GM12878 (cell line): ENCODE measurements at regions not wholly inside any gene's neighbourhood (a gene's known extent, or its start where the extent isn't known, plus 50 kb on each side); places are given as distances from the start of the nearest gene placed in this dataset.

Experiments
- ATAC-seq: fragments of 200-7000 bp; cut with Tn5 transposase; 3 replicates; pipeline ENCODE4 v1.9.1; 2020; ENCODE audit warnings: mild to moderate bottlenecking, moderate library complexity
- BruUV-seq: library from RNA; stranded (reverse); fragments of 400-500 nt; replicated peaks from 2 replicates; lab custom pipeline; 2021; lab: Mats Ljungman, UMichigan
- CTCF ChIA-PET: fragments of 300-600 bp; sonication (Branson Sonifier 250); formaldehyde crosslinking; extraction: SDS; loops from one replicate; lab custom pipeline; 2021; ENCODE audit warnings: inconsistent platforms; lab: Yijun Ruan, JAX
- POLR2A ChIA-PET: fragments of 350-600 bp; formaldehyde crosslinking; extraction: SDS; loops from one replicate; lab custom pipeline; 2021; ENCODE audit warnings: inconsistent platforms; lab: Charles Lee
- RAD21 ChIA-PET: fragments of 300-600 bp; sonication (Branson Sonifier 250); formaldehyde crosslinking; loops from one replicate; lab custom pipeline; 2023; ENCODE audit warnings: antibody characterized with exemption; ENCODE audit not compliant: unreplicated experiment; lab: Charles Lee
- SMC1A ChIA-PET: fragments of 300-600 bp; sonication (Branson Sonifier 250); formaldehyde crosslinking; loops from one replicate; lab custom pipeline; 2023; ENCODE audit not compliant: unreplicated experiment, uncharacterized antibody; lab: Charles Lee
- DNase-seq: peaks from one replicate; pipeline ENCODE4 v3.0.0-alpha.2; 2011; ENCODE audit warnings: low read depth, low spot score
- FAIRE-seq: peaks from 3 replicates; lab custom pipeline; 2011; peaks lifted over from hg19 to GRCh38; lab: Jason Lieb, UNC
- H2AFZ ChIP-seq: 2 replicates; pipeline ENCODE4 v1.6.0; 2011; ENCODE audit warnings: low read depth, low read length, control low read depth; ENCODE audit not compliant: control insufficient read depth
- H3K27ac ChIP-seq: 2 replicates; pipeline ENCODE4 v1.5.1; 2011; ENCODE audit warnings: control low read depth; ENCODE audit not compliant: control insufficient read depth, insufficient read depth
- H3K27me3 ChIP-seq, 2 experiments: replicated peaks in 1 of 2; 2 replicates each; pipeline versions ENCODE4 v1.6.0 to v1.6.1; 2011; ENCODE audit warnings: low read length in 1 of 2; ENCODE audit not compliant: control insufficient read depth in 2 of 2, insufficient read depth in 2 of 2
- H3K36me3 ChIP-seq, 2 experiments: 2 replicates each; pipeline ENCODE4 v1.5.1; 2011; ENCODE audit warnings: low read length in 1 of 2; ENCODE audit not compliant: control insufficient read depth in 2 of 2, insufficient read depth in 2 of 2
- H3K4me1 ChIP-seq: 2 replicates; pipeline ENCODE4 v1.6.1; 2011; ENCODE audit warnings: mild to moderate bottlenecking, low read length, moderate library complexity, mixed read lengths; ENCODE audit not compliant: control insufficient read depth, insufficient read depth
- H3K4me2 ChIP-seq: 2 replicates; pipeline ENCODE4 v1.6.0; 2011; ENCODE audit warnings: control low read depth; ENCODE audit not compliant: control insufficient read depth, insufficient read depth
- H3K4me3 ChIP-seq: fragments of 200-600 bp; sonication (generic); 2 replicates; pipeline ENCODE4 v1.5.1; 2016
- H3K79me2 ChIP-seq: 2 replicates; pipeline ENCODE4 v1.6.0; 2011; ENCODE audit warnings: low read length; ENCODE audit not compliant: control insufficient read depth, insufficient read depth
- H3K9ac ChIP-seq: 2 replicates; pipeline ENCODE4 v1.8.0; 2011; ENCODE audit warnings: low read length, control low read depth, mixed read lengths; ENCODE audit not compliant: control insufficient read depth, insufficient read depth
- H3K9me3 ChIP-seq: replicated peaks from 3 replicates; pipeline ENCODE4 v1.5.1; 2011; ENCODE audit warnings: mild to moderate bottlenecking, low read length; ENCODE audit not compliant: control insufficient read depth, insufficient read depth
- H4K20me1 ChIP-seq: 2 replicates; pipeline ENCODE4 v1.6.0; 2011; ENCODE audit not compliant: control insufficient read depth, insufficient read depth
- ATF2 ChIP-seq: IDR thresholded peaks from 2 replicates; pipeline ENCODE4 v1.6.1; 2012; ENCODE audit warnings: low read length, inconsistent platforms
- FOS ChIP-seq: IDR thresholded peaks from 3 replicates; pipeline ENCODE4 v1.6.1; 2011; ENCODE audit warnings: borderline replicate concordance; ENCODE audit not compliant: insufficient read length; ENCODE audit errors: extremely low read depth
- GABPA ChIP-seq: IDR thresholded peaks from 2 replicates; pipeline ENCODE4 v1.6.1; 2014; ENCODE audit warnings: antibody characterized with exemption, low read depth, mild to moderate bottlenecking, inconsistent platforms
- KLF5 ChIP-seq: fragments of 450-650 bp; IDR thresholded peaks from 2 replicates; pipeline ENCODE4 v1.6.1; 2014; ENCODE audit warnings: mild to moderate bottlenecking; ENCODE audit not compliant: partially characterized antibody
- MEF2A ChIP-seq: IDR thresholded peaks from 2 replicates; pipeline ENCODE4 v1.6.1; 2011; ENCODE audit warnings: low read depth, mild to moderate bottlenecking, low read length, moderate library complexity; ENCODE audit not compliant: insufficient read depth
- NFIC ChIP-seq: IDR thresholded peaks from 2 replicates; pipeline ENCODE4 v1.6.1; 2012; ENCODE audit warnings: low read depth, mild to moderate bottlenecking, inconsistent platforms, low read length, moderate library complexity
- NFXL1 ChIP-seq: fragments of 450-650 bp; IDR thresholded peaks from 2 replicates; pipeline ENCODE4 v1.6.1; 2017; ENCODE audit warnings: antibody characterized with exemption, mild to moderate bottlenecking, borderline replicate concordance
- NR2F1 ChIP-seq: fragments of 450-650 bp; conservative IDR thresholded peaks from 2 replicates; pipeline ENCODE4 v1.6.1; 2017; ENCODE audit warnings: mild to moderate bottlenecking
- PML ChIP-seq: IDR thresholded peaks from 2 replicates; pipeline ENCODE4 v1.6.1; 2012; ENCODE audit warnings: low read length, inconsistent platforms
- SKIL ChIP-seq: fragments of 450-650 bp; IDR thresholded peaks from 2 replicates; pipeline ENCODE4 v1.6.1; 2017; ENCODE audit warnings: mild to moderate bottlenecking, low read depth, inconsistent platforms; ENCODE audit not compliant: poor library complexity, severe bottlenecking
- SPI1 ChIP-seq: IDR thresholded peaks from 2 replicates; pipeline ENCODE4 v1.6.1; 2011; ENCODE audit warnings: low read depth, mild to moderate bottlenecking, low read length, moderate library complexity, borderline replicate concordance; ENCODE audit not compliant: insufficient read depth
- ZNF274 ChIP-seq: IDR thresholded peaks from one replicate; pipeline ENCODE4 v1.8.0; 2011; ENCODE audit not compliant: insufficient read length, insufficient read depth
- ZNF384 ChIP-seq: IDR thresholded peaks from 2 replicates; pipeline ENCODE4 v1.6.1; 2012; ENCODE audit warnings: low read depth, mild to moderate bottlenecking, low read length, improper control_type of control experiment, borderline replicate concordance
- WGBS: methylation state at CpG from one replicate; pipeline ENCODE4 v1.1.6; 2016; ENCODE audit warnings: low lambda C conversion rate; ENCODE audit not compliant: insufficient replicate concordance, insufficient coverage; ENCODE audit errors: missing lambda C conversion rate; 5-methylcytosine and 5-hydroxymethylcytosine counted together
- in situ Hi-C: fragments of 300-500 bp; cut with MboI; formaldehyde crosslinking; loops from 9 replicates; pipeline ENCODE4 v1.14.3; 2018; ENCODE audit warnings: mixed read lengths
- intact Hi-C: fragments of 100-400 bp; cut with micrococcal nuclease; formaldehyde crosslinking; loops from one replicate; pipeline ENCODE4 v1.14.2; 2022; ENCODE audit not compliant: unreplicated experiment

- ChIA-PET SMC1A (no interaction called here), POLR2A (interaction anchor here (0.6 kb wide), 1 partner anchor 403 kb away, joined by 4 read pairs; no protein-coding TSS in a partner anchor), RAD21 (no interaction called here)
- intact Hi-C loops, result no loop called here
- Histone ChIP-seq H4K20me1 (no peaks in the 10 kb centered on the region), H3K27ac (no peak overlapping the region), H3K36me3 (no peaks in the 10 kb centered on the region), H3K4me2 (no peak overlapping the region), H3K9ac (no peak overlapping the region), H3K79me2 (no peaks in the 10 kb centered on the region), H3K4me3 (no peak overlapping the region)
- ATAC-seq, result no peak
- 92% methylated on average over 2 of the region's 2 CpGs for WGBS
- BruUV-seq, result no TSS peak
- in situ Hi-C loops, result no loop called here
- no peak for DNase-seq
- TF ChIP-seq NR2F1, result no peak
- no peak for TF ChIP-seq NFXL1
- TF ChIP-seq ZNF274, result no peak
- TF ChIP-seq MEF2A, result no peak
- TF ChIP-seq ZNF384, result no peak
- TF ChIP-seq, all 136 proteins: peak for 0
- Histone ChIP-seq H3K4me1 (no peaks in the 10 kb centered on the region), H2AFZ (no peak overlapping the region), H3K27me3 (no peaks in the 10 kb centered on the region), H3K9me3 (no peaks in the 10 kb centered on the region)
- FAIRE-seq, result no peak
- CTCF ChIA-PET, result interaction anchor here (1.1 kb wide), 1 partner anchor 14 kb away, joined by 4 read pairs; no protein-coding TSS in a partner anchor
Measured at GRCh38 chrX:112991801-112992200, 151.2 kb upstream of the AMOT start.

GRCh38 chrX:112979879-112980278 lies 139.2 kb upstream of the AMOT start:
- no peak overlapping the region for H3K4me2 ChIP-seq
- H3K79me2 ChIP-seq, result no peaks in the 10 kb centered on the region
- BruUV-seq, result no TSS peak
- H3K36me3 ChIP-seq, result no peaks in the 10 kb centered on the region
- ChIA-PET RAD21 (no interaction called here), CTCF (no interaction called here), POLR2A (no interaction called here), SMC1A (no interaction called here)
- in situ Hi-C loops, result no loop called here
- intact Hi-C loops, result no loop called here
- no peak overlapping the region for H3K27ac ChIP-seq
- DNase-seq, result no peak
- no peaks in the 10 kb centered on the region for H4K20me1 ChIP-seq
- ATAC-seq, result no peak
- no peaks in the 10 kb centered on the region for H3K4me1 ChIP-seq
- H3K4me3 ChIP-seq, result no peak overlapping the region
- no peak for FAIRE-seq
- H2AFZ ChIP-seq, result no peak overlapping the region
- H3K9me3 ChIP-seq, result no peaks in the 10 kb centered on the region
- H3K27me3 ChIP-seq, result no peaks in the 10 kb centered on the region
- 0% methylated on average over 1 of the region's 1 CpG for WGBS
- no peak overlapping the region for H3K9ac ChIP-seq
- no peak for TF ChIP-seq FOS
- TF ChIP-seq ZNF384, result no peak
- TF ChIP-seq ATF2, result no peak
- no peak for TF ChIP-seq PML
- no peak for TF ChIP-seq GABPA
- no peak for TF ChIP-seq SPI1
- no peak for TF ChIP-seq KLF5
- TF ChIP-seq NFIC, result no peak
- TF ChIP-seq SKIL, result no peak
